ENCODE measurements at regions not wholly inside any gene's neighbourhood (a gene's known extent, or its start where the extent isn't known, plus 50 kb on each side); places are given as distances from the start of the nearest gene placed in this dataset.

GRCh38 chr5:13187186-13187585 is 757.3 kb downstream of the DNAH5 start:
- TF ChIP-seq EZH2 (IDR thresholded peaks at IDR 0.05; ENCODE audit: borderline replicate concordance, low read depth, low read length, severe bottlenecking) (no peak), CTCF (IDR thresholded peaks at IDR 0.05; ENCODE audit: borderline replicate concordance, extremely low read depth, low read length, poor library complexity, severe bottlenecking) (no peak)
